HG03565 (cell line): ENCODE measurements at regions not wholly inside any gene's neighbourhood (a gene's known extent, or its start where the extent isn't known, plus 50 kb on each side); places are given as distances from the start of the nearest gene placed in this dataset.

Experiments
- ATAC-seq: cut with Tn5 transposase; IDR thresholded peaks from one replicate; pipeline ENCODE4 v1.9.1; 2021; ENCODE audit warnings: mild to moderate bottlenecking, moderate library complexity; ENCODE audit not compliant: unreplicated experiment

GRCh38 chr6:132003516-132004178 is 52.5 kb upstream of the CCN2 start:
- no peak for ATAC-seq
